22Rv1 (cell line): ENCODE measurements at regions not wholly inside any gene's neighbourhood (a gene's known extent, or its start where the extent isn't known, plus 50 kb on each side); places are given as distances from the start of the nearest gene placed in this dataset.

Experiments
- ZFX ChIP-seq: fragments of 450-650 bp; IDR thresholded peaks from 2 replicates; pipeline ENCODE4 v1.6.1; 2017; ENCODE audit warnings: antibody characterized with exemption, borderline replicate concordance
- TF ChIP-seq, protein P1 (sequence below): fragments of 450-650 bp; IDR thresholded peaks from 2 replicates; pipeline ENCODE4 v1.5.1; 2017; ENCODE audit warnings: mild to moderate bottlenecking

DNA sequence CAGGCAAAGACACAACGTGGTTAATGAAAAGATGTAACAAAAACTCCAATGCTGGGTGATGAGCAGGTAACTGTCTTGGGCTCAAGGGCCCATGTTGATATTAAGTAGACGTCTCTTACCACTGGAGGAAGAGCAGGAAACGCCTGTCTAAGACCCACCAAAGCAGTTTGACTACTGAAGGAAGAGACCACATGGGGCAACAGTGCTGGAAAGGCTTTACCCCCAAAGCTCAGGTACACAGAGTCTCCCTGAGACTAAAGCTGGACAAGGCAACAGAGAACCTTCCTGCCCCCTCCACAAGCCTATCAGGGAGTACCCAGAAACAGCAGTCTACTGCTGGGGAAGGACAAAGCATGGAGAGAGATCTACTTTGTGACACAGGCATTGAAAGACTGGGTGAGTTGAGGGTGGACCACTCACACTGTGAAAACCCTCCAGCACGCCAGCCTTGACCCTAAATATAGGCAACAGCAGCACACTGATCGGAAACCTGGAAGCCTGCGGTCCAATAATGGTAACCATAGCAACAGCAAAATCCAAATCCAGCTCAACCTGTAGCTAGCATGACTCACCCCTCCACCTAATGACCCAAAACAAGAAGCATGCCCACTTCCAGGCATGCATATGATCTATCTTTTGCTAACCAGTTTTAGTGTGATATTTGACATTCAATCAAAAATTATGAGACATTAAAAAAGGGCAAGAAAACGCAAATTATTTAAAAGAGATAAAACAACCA lies 270.5 kb upstream of the SDK2 start:
- TF ChIP-seq, protein P1, sequence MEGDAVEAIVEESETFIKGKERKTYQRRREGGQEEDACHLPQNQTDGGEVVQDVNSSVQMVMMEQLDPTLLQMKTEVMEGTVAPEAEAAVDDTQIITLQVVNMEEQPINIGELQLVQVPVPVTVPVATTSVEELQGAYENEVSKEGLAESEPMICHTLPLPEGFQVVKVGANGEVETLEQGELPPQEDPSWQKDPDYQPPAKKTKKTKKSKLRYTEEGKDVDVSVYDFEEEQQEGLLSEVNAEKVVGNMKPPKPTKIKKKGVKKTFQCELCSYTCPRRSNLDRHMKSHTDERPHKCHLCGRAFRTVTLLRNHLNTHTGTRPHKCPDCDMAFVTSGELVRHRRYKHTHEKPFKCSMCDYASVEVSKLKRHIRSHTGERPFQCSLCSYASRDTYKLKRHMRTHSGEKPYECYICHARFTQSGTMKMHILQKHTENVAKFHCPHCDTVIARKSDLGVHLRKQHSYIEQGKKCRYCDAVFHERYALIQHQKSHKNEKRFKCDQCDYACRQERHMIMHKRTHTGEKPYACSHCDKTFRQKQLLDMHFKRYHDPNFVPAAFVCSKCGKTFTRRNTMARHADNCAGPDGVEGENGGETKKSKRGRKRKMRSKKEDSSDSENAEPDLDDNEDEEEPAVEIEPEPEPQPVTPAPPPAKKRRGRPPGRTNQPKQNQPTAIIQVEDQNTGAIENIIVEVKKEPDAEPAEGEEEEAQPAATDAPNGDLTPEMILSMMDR, result no peak
- TF ChIP-seq ZFX, result no peak
